Panc1 (cell line): ENCODE measurements at regions not wholly inside any gene's neighbourhood (a gene's known extent, or its start where the extent isn't known, plus 50 kb on each side); places are given as distances from the start of the nearest gene placed in this dataset.
"Not testable (repeated sequence)": the region's sequence is repeated elsewhere in the genome, so short reads cannot be mapped to it uniquely, and the experiment has no call there.

Experiments used
- ATAC-seq: fragments of 200-7000 bp; cut with Tn5 transposase; 2 replicates; pipeline ENCODE4 v1.9.1; 2020; ENCODE audit warnings: mild to moderate bottlenecking, moderate library complexity
- BruUV-seq: library from RNA; stranded (reverse); fragments of 400-500 nt; replicated peaks from 2 replicates; lab custom pipeline; 2021; lab: Mats Ljungman, UMichigan
- CTCF ChIA-PET: fragments of 300-600 bp; sonication (Branson Sonifier 250); formaldehyde crosslinking; loops from one replicate; lab custom pipeline; 2022; ENCODE audit warnings: antibody characterized with exemption; lab: Charles Lee
- POLR2A ChIA-PET: fragments of 300-600 bp; sonication (Branson Sonifier 250); formaldehyde crosslinking; loops from one replicate; lab custom pipeline; 2022; ENCODE audit warnings: antibody characterized with exemption; lab: Charles Lee
- DNase-seq: peaks from one replicate; pipeline ENCODE4 v3.0.0-alpha.2; 2010; ENCODE audit warnings: low read depth, low spot score
- H3K27ac ChIP-seq: 2 replicates; pipeline ENCODE4 v1.5.1; 2011; ENCODE audit warnings: mild to moderate bottlenecking, low read length, inconsistent platforms
- H3K27me3 ChIP-seq: fragments of 200-500 bp; sonication (Bioruptor generic); 2 replicates; pipeline ENCODE4 v1.6.0; 2014; ENCODE audit warnings: low read length, inconsistent platforms; ENCODE audit not compliant: control insufficient read depth, insufficient read depth
- H3K36me3 ChIP-seq: fragments of 200-500 bp; sonication (Bioruptor generic); 2 replicates; pipeline ENCODE4 v1.5.1; 2014; ENCODE audit warnings: inconsistent platforms, mild to moderate bottlenecking, low read length, moderate library complexity; ENCODE audit not compliant: control insufficient read depth, insufficient read depth
- H3K4me1 ChIP-seq: 2 replicates; pipeline ENCODE4 v1.5.1; 2011; ENCODE audit warnings: inconsistent platforms, mild to moderate bottlenecking, low read length, moderate library complexity; ENCODE audit not compliant: control insufficient read depth, insufficient read depth
- H3K4me3 ChIP-seq, 2 experiments: 2 replicates each; pipeline ENCODE4 v1.5.1; 2011 to 2012; ENCODE audit warnings: low read depth in 2 of 2, low read length in 2 of 2, mild to moderate bottlenecking in 2 of 2, inconsistent platforms in 1 of 2, moderate library complexity in 1 of 2
- H3K9me3 ChIP-seq: fragments of 200-500 bp; sonication (Bioruptor generic); 2 replicates; pipeline ENCODE4 v1.5.1; 2014; ENCODE audit warnings: low read depth, mild to moderate bottlenecking, inconsistent platforms, low read length, moderate library complexity; ENCODE audit not compliant: control insufficient read depth, insufficient read depth
- POLR2AphosphoS5 ChIP-seq: IDR thresholded peaks from 2 replicates; pipeline ENCODE4 v1.6.1; 2012; ENCODE audit warnings: mild to moderate bottlenecking, low read depth, low read length, moderate library complexity
- SIN3A ChIP-seq: IDR thresholded peaks from 2 replicates; pipeline ENCODE4 v1.6.1; 2012; ENCODE audit warnings: low read depth, mild to moderate bottlenecking, low read length, moderate library complexity, borderline replicate concordance; ENCODE audit not compliant: insufficient read depth
- TCF7L2 ChIP-seq: IDR thresholded peaks from 2 replicates; pipeline ENCODE4 v1.6.1; 2011; ENCODE audit warnings: mild to moderate bottlenecking, low read depth, low read length, inconsistent platforms
- in situ Hi-C: cut with HindIII; loops from 2 replicates; pipeline ENCODE4 v1.10.0; 2016; ENCODE audit warnings: low sequenced_read_pairs, low pct_unique_long_range_greater_than_20kb
- intact Hi-C: fragments of 100-400 bp; cut with micrococcal nuclease; formaldehyde crosslinking; loops from one replicate; pipeline ENCODE4 v1.10.0; 2022; ENCODE audit not compliant: unreplicated experiment
- TF ChIP-seq, protein P1 (sequence below): fragments of 450-650 bp; IDR thresholded peaks from 2 replicates; pipeline ENCODE4 v1.5.1; 2017; ENCODE audit warnings: mild to moderate bottlenecking
- TF ChIP-seq, protein P2 (sequence below), 2 experiments: IDR thresholded peaks; 2 replicates each; pipeline ENCODE4 v1.6.1; 2011 to 2012; ENCODE audit warnings: low read depth in 2 of 2, control low read depth in 1 of 2, low read length in 1 of 2, mild to moderate bottlenecking in 1 of 2, moderate library complexity in 1 of 2; ENCODE audit not compliant: insufficient read depth in 1 of 2

DNA sequence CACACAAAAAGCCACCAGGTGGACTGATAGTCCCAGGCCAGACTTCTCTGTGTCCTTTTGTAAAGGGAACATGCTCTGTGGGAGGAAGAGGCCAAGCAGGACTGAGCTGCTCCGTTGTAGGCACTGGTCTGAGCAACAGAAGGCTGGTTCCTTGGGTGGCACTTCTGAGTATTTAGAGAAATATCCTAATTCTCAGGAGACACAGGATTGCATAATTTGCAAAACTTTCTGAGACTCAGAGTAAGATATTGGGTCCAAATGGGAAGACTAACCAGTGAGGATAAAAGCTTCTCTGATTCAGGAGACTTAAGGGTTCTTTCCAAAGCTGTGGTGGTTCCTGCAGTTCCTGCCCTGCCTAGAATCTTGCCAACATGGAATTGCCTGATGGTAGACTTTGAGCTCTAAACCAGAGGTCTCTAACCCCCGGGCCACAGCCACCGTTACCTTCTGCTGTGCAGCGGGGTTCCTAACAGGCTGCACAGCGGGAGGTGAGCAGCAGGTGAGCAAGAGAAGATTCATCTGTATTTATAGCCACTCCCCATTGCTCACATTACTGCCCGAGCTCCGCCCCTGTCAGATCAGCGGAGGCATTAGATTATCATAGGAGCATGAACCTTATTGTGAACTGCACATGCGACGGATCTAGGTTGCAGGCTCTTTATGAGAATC lies 107.0 kb downstream of the OLIG3 start:
- POLR2A ChIA-PET: no interaction called here

DNA sequence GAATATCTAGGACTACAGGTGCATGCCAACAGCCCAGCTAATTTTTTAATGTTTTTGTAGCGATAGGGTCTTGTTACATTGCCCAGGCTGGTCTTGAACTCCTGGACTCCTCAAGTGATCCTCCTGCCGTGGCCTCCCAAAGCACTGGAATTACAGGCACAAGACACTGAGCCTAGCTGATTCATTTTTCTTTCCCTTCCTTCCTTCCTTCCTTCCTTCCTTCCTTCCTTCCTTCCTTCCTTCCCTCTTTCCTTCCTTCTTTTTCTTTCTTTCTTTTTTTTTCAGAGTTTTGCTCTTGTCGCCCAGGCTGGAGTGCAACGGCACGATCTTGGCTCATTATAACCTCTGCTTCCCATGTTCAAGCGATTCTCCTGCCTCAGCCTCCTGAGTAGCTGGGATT lies 110.9 kb downstream of the OLIG3 start:
- BruUV-seq, H3K9me3 ChIP-seq, DNase-seq, in situ Hi-C loops, ATAC-seq, H3K36me3 ChIP-seq, H3K27ac ChIP-seq, H3K4me3 ChIP-seq, H3K4me1 ChIP-seq, POLR2A ChIA-PET, H3K27me3 ChIP-seq, intact Hi-C loops, CTCF ChIA-PET: not testable (repeated sequence)

More for the DNA sequence above, 107.0 kb downstream of the OLIG3 start:
- no peak for ATAC-seq
- Histone ChIP-seq H3K27me3 (no peaks in the 10 kb centered on the region), H3K4me3 (no peak overlapping the region), H3K27ac (no peak overlapping the region), H3K36me3 (no peaks in the 10 kb centered on the region), H3K4me1 (no peaks in the 10 kb centered on the region), H3K9me3 (no peaks in the 10 kb centered on the region)
- intact Hi-C loops: no loop called here
- DNase-seq: no peak
- TF ChIP-seq, protein P1, sequence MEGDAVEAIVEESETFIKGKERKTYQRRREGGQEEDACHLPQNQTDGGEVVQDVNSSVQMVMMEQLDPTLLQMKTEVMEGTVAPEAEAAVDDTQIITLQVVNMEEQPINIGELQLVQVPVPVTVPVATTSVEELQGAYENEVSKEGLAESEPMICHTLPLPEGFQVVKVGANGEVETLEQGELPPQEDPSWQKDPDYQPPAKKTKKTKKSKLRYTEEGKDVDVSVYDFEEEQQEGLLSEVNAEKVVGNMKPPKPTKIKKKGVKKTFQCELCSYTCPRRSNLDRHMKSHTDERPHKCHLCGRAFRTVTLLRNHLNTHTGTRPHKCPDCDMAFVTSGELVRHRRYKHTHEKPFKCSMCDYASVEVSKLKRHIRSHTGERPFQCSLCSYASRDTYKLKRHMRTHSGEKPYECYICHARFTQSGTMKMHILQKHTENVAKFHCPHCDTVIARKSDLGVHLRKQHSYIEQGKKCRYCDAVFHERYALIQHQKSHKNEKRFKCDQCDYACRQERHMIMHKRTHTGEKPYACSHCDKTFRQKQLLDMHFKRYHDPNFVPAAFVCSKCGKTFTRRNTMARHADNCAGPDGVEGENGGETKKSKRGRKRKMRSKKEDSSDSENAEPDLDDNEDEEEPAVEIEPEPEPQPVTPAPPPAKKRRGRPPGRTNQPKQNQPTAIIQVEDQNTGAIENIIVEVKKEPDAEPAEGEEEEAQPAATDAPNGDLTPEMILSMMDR: no peak
- TF ChIP-seq, protein P2, sequence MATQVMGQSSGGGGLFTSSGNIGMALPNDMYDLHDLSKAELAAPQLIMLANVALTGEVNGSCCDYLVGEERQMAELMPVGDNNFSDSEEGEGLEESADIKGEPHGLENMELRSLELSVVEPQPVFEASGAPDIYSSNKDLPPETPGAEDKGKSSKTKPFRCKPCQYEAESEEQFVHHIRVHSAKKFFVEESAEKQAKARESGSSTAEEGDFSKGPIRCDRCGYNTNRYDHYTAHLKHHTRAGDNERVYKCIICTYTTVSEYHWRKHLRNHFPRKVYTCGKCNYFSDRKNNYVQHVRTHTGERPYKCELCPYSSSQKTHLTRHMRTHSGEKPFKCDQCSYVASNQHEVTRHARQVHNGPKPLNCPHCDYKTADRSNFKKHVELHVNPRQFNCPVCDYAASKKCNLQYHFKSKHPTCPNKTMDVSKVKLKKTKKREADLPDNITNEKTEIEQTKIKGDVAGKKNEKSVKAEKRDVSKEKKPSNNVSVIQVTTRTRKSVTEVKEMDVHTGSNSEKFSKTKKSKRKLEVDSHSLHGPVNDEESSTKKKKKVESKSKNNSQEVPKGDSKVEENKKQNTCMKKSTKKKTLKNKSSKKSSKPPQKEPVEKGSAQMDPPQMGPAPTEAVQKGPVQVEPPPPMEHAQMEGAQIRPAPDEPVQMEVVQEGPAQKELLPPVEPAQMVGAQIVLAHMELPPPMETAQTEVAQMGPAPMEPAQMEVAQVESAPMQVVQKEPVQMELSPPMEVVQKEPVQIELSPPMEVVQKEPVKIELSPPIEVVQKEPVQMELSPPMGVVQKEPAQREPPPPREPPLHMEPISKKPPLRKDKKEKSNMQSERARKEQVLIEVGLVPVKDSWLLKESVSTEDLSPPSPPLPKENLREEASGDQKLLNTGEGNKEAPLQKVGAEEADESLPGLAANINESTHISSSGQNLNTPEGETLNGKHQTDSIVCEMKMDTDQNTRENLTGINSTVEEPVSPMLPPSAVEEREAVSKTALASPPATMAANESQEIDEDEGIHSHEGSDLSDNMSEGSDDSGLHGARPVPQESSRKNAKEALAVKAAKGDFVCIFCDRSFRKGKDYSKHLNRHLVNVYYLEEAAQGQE (IDR thresholded peaks at IDR 0.05; ENCODE audit: insufficient read depth in 1 of 2, low read depth in 2 of 2, low read length in 1 of 2): no peak
- TF ChIP-seq SIN3A: no peak
- TF ChIP-seq POLR2AphosphoS5: no peak
- no peak for TF ChIP-seq TCF7L2
- in situ Hi-C loops: no loop called here
- CTCF ChIA-PET: no interaction called here
- no TSS peak for BruUV-seq

DNA sequence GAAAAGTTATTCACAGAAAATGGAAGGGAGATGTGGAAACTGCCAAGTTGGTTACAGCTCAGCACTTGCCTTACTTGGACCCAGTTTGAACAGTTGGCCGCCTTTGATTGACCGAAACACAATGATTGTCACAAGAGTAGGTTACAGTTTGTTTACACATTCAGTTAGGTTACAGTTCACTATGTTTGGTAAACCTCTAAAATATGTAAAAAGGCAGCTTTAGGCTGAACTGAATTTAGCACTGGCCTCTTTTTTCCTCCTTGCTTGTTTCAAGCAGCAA lies 116.2 kb downstream of the OLIG3 start:
- CTCF ChIA-PET: no interaction called here

More for the DNA sequence above, 116.2 kb downstream of the OLIG3 start:
- intact Hi-C loops: no loop called here
- POLR2A ChIA-PET: no interaction called here
- Histone ChIP-seq H3K27me3 (no peaks in the 10 kb centered on the region), H3K9me3 (no peaks in the 10 kb centered on the region), H3K4me1 (no peaks in the 10 kb centered on the region), H3K36me3 (no peaks in the 10 kb centered on the region), H3K27ac (no peak overlapping the region), H3K4me3 (no peak overlapping the region)
- TF ChIP-seq, protein P1: no peak
- no peak for TF ChIP-seq SIN3A
- no peak for TF ChIP-seq TCF7L2
- no peak for TF ChIP-seq POLR2AphosphoS5
- TF ChIP-seq, protein P2 (IDR thresholded peaks at IDR 0.05; ENCODE audit: insufficient read depth in 1 of 2, low read depth in 2 of 2, low read length in 1 of 2): no peak
- ATAC-seq (no peak), DNase-seq (no peak)
- BruUV-seq: no TSS peak
- in situ Hi-C loops: no loop called here
